ENCODE measurements at regions not wholly inside any gene's neighbourhood (a gene's known extent, or its start where the extent isn't known, plus 50 kb on each side); places are given as distances from the start of the nearest gene placed in this dataset.
"Not testable (repeated sequence)": the region's sequence is repeated elsewhere in the genome, so short reads cannot be mapped to it uniquely, and the experiment has no call there.

GRCh38 chr5:167290478-167290877 is 1001.0 kb upstream of the WWC1 start:
- TF ChIP-seq CTCF (IDR thresholded peaks at IDR 0.05; ENCODE audit: control insufficient read depth, extremely low read depth, insufficient read depth) = no peak
- no peak for DNase-seq (ENCODE audit: low read depth)
- H3K4me3 ChIP-seq (ENCODE audit: low read depth, low read length) = no peak overlapping the region

- no peak for DNase-seq (ENCODE audit: low read depth)
- no peak for TF ChIP-seq CTCF (IDR thresholded peaks at IDR 0.05; ENCODE audit: control insufficient read depth, extremely low read depth, insufficient read depth)
- no peak overlapping the region for H3K4me3 ChIP-seq (ENCODE audit: low read depth, low read length)
Measured at GRCh38 chr5:167294882-167295680, 996.4 kb upstream of the WWC1 start.

GRCh38 chr5:167295681-167296005 is 995.8 kb upstream of the WWC1 start:
- no peak overlapping the region for H3K4me3 ChIP-seq (ENCODE audit: low read depth, low read length)
- TF ChIP-seq CTCF (IDR thresholded peaks at IDR 0.05; ENCODE audit: control insufficient read depth, extremely low read depth, insufficient read depth) = no peak
- no peak for DNase-seq (ENCODE audit: low read depth)

DNA sequence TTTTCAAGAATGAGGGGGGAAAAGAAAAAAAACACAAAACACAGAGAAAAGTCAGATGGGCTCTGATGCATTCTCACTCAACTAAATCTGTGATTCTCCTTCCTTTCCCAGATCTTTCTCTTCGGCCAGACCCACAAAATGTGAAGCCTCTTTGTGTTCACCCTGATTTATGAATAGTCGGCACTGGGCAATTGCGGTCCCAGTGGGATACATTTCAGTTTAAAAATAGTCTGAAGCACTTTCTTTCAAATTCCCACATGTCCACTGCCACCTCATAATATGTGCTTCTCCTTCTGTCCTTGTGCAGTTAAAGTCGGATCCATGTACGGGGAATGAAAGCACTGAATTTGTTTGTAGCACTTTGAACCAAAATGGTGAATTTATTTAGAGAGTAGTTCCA is 995.4 kb upstream of the WWC1 start:
- no peak for TF ChIP-seq CTCF (IDR thresholded peaks at IDR 0.05; ENCODE audit: control insufficient read depth, extremely low read depth, insufficient read depth)
- no peak for DNase-seq (ENCODE audit: low read depth)
- H3K4me3 ChIP-seq (ENCODE audit: low read depth, low read length) = no peak overlapping the region

GRCh38 chr5:167296661-167297060 is 994.8 kb upstream of the WWC1 start:
- TF ChIP-seq CTCF (IDR thresholded peaks at IDR 0.05; ENCODE audit: control insufficient read depth, extremely low read depth, insufficient read depth) = no peak
- no peak overlapping the region for H3K4me3 ChIP-seq (ENCODE audit: low read depth, low read length)
- DNase-seq (ENCODE audit: low read depth) = no peak

- not testable (repeated sequence) for DNase-seq (ENCODE audit: low read depth); H3K4me3 ChIP-seq (ENCODE audit: low read depth, low read length)
Measured at GRCh38 chr5:167299861-167300260, 991.6 kb upstream of the WWC1 start.

- no peak for TF ChIP-seq CTCF (IDR thresholded peaks at IDR 0.05; ENCODE audit: control insufficient read depth, extremely low read depth, insufficient read depth)
- DNase-seq (ENCODE audit: low read depth) = no peak
- H3K4me3 ChIP-seq (ENCODE audit: low read depth, low read length) = no peak overlapping the region
Measured at GRCh38 chr5:167303582-167303981, 987.9 kb upstream of the WWC1 start.

Data from LNCaP clone FGC (cell line).